ENCODE measurements at regions not wholly inside any gene's neighbourhood (a gene's known extent, or its start where the extent isn't known, plus 50 kb on each side); places are given as distances from the start of the nearest gene placed in this dataset.

- peak; percentile 11 for DNase-seq (ENCODE audit: low read depth, low spot score)
- Histone ChIP-seq H3K27me3 (ENCODE audit: control insufficient read depth, insufficient read depth, low read length) (no peaks in the 10 kb centered on the region), H3K27ac (ENCODE audit: low read depth, low read length) (no peak overlapping the region), H3K4me3 (ENCODE audit: low read depth, low read length) (no peak overlapping the region), H3K9me3 (ENCODE audit: control insufficient read depth, insufficient read depth, low read length) (peaks cover 3% of the 10 kb centered on the region; the same call in 1 of the 2 replicates)
- TF ChIP-seq, protein P1, sequence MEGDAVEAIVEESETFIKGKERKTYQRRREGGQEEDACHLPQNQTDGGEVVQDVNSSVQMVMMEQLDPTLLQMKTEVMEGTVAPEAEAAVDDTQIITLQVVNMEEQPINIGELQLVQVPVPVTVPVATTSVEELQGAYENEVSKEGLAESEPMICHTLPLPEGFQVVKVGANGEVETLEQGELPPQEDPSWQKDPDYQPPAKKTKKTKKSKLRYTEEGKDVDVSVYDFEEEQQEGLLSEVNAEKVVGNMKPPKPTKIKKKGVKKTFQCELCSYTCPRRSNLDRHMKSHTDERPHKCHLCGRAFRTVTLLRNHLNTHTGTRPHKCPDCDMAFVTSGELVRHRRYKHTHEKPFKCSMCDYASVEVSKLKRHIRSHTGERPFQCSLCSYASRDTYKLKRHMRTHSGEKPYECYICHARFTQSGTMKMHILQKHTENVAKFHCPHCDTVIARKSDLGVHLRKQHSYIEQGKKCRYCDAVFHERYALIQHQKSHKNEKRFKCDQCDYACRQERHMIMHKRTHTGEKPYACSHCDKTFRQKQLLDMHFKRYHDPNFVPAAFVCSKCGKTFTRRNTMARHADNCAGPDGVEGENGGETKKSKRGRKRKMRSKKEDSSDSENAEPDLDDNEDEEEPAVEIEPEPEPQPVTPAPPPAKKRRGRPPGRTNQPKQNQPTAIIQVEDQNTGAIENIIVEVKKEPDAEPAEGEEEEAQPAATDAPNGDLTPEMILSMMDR (IDR thresholded peaks at IDR 0.05; ENCODE audit: low read depth, low read length) = no peak
- ChIA-PET CTCF (interaction anchor here (1.2 kb wide), 1 partner anchor 317 kb away, joined by 4 read pairs; no protein-coding TSS in a partner anchor), POLR2A (no interaction called here)
These were observed 318.8 kb upstream of the IGFBP3 start for GRCh38 chr7:46239846-46240245.

DNA sequence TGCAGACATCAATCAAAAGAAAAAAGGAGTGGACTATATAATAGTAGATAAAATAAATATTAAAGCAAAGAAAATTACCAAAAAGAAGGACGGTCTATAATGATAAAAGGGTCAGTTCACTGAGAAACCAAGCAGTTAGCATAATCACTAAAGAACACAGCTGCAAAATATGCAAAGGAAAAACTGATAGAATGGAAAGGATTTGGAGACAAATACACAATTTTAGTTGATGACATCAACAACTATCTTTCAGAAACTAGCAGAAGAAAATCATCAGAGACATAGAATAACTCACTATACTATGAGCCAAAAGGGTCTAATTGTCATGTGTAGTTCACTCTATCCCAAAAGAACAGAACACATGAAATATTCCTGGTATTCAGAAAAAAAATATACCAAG, 316.4 kb upstream of the IGFBP3 start:
- TF ChIP-seq, protein P1 (IDR thresholded peaks at IDR 0.05; ENCODE audit: low read depth, low read length) = no peak
- Histone ChIP-seq H3K9me3 (ENCODE audit: control insufficient read depth, insufficient read depth, low read length) (no peaks in the 10 kb centered on the region), H3K27ac (ENCODE audit: low read depth, low read length) (no peak overlapping the region), H3K27me3 (ENCODE audit: control insufficient read depth, insufficient read depth, low read length) (no peaks in the 10 kb centered on the region), H3K4me3 (ENCODE audit: low read depth, low read length) (no peak overlapping the region)
- POLR2A ChIA-PET = interaction anchor here (0.5 kb wide), 1 partner anchor 315 kb away, joined by 3 read pairs; no protein-coding TSS in a partner anchor
- CTCF ChIA-PET = no interaction called here
- no peak for DNase-seq (ENCODE audit: low read depth, low spot score)

- Histone ChIP-seq H3K9me3 (ENCODE audit: control insufficient read depth, insufficient read depth, low read length) (no peaks in the 10 kb centered on the region), H3K4me3 (ENCODE audit: low read depth, low read length) (no peak overlapping the region), H3K27ac (ENCODE audit: low read depth, low read length) (no peak overlapping the region), H3K27me3 (ENCODE audit: control insufficient read depth, insufficient read depth, low read length) (no peaks in the 10 kb centered on the region)
- TF ChIP-seq, protein P1 (IDR thresholded peaks at IDR 0.05; ENCODE audit: low read depth, low read length) = no peak
- CTCF ChIA-PET = no interaction called here
- no peak for DNase-seq (ENCODE audit: low read depth, low spot score)
- POLR2A ChIA-PET = no interaction called here
These were observed 312.7 kb upstream of the IGFBP3 start for GRCh38 chr7:46233585-46234329.

DNA sequence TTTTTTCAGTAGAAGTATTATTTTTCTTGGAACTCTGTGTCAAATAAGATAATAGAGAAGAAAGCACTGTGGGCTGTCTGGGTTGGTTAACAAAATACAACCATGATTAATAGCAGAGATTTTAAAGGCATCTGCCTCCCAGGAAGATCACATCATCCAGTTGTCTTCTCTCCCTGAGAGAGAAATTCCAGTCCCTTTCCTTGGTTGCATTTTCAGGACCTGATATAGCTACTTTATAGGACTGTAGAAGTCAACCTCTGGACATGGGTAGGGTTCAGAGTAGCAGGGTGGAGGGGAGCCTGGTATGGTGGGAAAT, 309.9 kb upstream of the IGFBP3 start:
- POLR2A ChIA-PET = no interaction called here
- H3K9me3 ChIP-seq (ENCODE audit: control insufficient read depth, insufficient read depth, low read length) = no peaks in the 10 kb centered on the region
- TF ChIP-seq, protein P1 (IDR thresholded peaks at IDR 0.05; ENCODE audit: low read depth, low read length) = no peak
- no peak overlapping the region for H3K27ac ChIP-seq (ENCODE audit: low read depth, low read length)
- H3K27me3 ChIP-seq (ENCODE audit: control insufficient read depth, insufficient read depth, low read length) = no peaks in the 10 kb centered on the region
- CTCF ChIA-PET = interaction anchor here (1.0 kb wide), 1 partner anchor 308 kb away, joined by 3 read pairs; no protein-coding TSS in a partner anchor
- no peak for DNase-seq (ENCODE audit: low read depth, low spot score)
- H3K4me3 ChIP-seq (ENCODE audit: low read depth, low read length) = no peak overlapping the region

DNA sequence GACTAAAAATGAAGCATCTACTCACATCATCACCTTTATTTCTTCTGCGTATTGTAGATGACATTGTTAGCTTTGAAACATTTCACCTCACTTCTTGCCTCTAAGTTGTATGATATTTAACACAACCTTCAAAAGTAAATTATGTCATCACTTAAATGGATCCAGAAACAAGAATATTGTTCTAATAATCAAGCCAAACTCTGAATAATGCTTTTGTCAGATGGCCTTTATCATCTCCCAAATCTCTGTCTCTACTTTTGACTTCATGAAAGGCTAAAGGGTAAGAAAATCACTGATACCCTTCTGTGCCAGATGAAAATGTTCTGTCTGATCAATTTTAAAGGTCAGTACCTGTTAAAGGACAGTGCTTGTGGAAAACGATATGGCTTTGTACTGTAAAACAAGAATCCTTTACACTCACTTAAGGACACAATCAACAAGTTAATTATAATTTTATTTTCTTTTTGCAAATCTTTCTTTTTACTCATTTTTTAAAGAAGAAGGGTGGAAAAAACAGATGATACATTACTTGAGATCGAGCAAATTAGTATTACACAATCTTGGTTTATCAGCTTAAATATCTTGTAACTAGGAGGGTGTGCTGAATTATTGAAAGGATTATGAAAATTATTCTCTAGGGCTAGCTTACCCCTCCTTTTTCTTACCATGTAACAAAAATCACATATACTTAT, 309.4 kb upstream of the IGFBP3 start:
- TF ChIP-seq, protein P1 (IDR thresholded peaks at IDR 0.05; ENCODE audit: low read depth, low read length) = no peak
- no peaks in the 10 kb centered on the region for H3K27me3 ChIP-seq (ENCODE audit: control insufficient read depth, insufficient read depth, low read length)
- no peaks in the 10 kb centered on the region for H3K9me3 ChIP-seq (ENCODE audit: control insufficient read depth, insufficient read depth, low read length)
- H3K27ac ChIP-seq (ENCODE audit: low read depth, low read length) = no peak overlapping the region
- H3K4me3 ChIP-seq (ENCODE audit: low read depth, low read length) = no peak overlapping the region
- no peak for DNase-seq (ENCODE audit: low read depth, low spot score)
- POLR2A ChIA-PET = no interaction called here
- CTCF ChIA-PET = interaction anchor here (1.0 kb wide), 1 partner anchor 307 kb away, joined by 3 read pairs; no protein-coding TSS in a partner anchor
